ES-I3 (cell line): ENCODE measurements at regions not wholly inside any gene's neighbourhood (a gene's known extent, or its start where the extent isn't known, plus 50 kb on each side); places are given as distances from the start of the nearest gene placed in this dataset.

ENCODE experiments used
- H3K36me3 ChIP-seq: 2 replicates; pipeline ENCODE4 v1.6.1; 2013; ENCODE audit warnings: mild to moderate bottlenecking, low read length, control low read depth, moderate library complexity; ENCODE audit not compliant: insufficient read depth
- H3K4me1 ChIP-seq: 2 replicates; pipeline ENCODE4 v1.6.1; 2013; ENCODE audit warnings: mild to moderate bottlenecking, control low read depth, low read length; ENCODE audit not compliant: insufficient read depth
- H3K9ac ChIP-seq: 2 replicates; pipeline ENCODE4 v1.6.1; 2013; ENCODE audit warnings: low read depth, mild to moderate bottlenecking, low read length, moderate library complexity
- H3K9me3 ChIP-seq: 2 replicates; pipeline ENCODE4 v1.6.1; 2013; ENCODE audit warnings: mild to moderate bottlenecking, low read length, moderate library complexity; ENCODE audit not compliant: control insufficient read depth, insufficient read depth

GRCh38 chr10:78171633-78172400 lies 138.2 kb downstream of the RPS24 start:
- H3K9me3 ChIP-seq, result no peaks in the 10 kb centered on the region
- H3K9ac ChIP-seq, result no peak overlapping the region
- peaks cover 21% of the 10 kb centered on the region for H3K4me1 ChIP-seq
- no peaks in the 10 kb centered on the region for H3K36me3 ChIP-seq

DNA sequence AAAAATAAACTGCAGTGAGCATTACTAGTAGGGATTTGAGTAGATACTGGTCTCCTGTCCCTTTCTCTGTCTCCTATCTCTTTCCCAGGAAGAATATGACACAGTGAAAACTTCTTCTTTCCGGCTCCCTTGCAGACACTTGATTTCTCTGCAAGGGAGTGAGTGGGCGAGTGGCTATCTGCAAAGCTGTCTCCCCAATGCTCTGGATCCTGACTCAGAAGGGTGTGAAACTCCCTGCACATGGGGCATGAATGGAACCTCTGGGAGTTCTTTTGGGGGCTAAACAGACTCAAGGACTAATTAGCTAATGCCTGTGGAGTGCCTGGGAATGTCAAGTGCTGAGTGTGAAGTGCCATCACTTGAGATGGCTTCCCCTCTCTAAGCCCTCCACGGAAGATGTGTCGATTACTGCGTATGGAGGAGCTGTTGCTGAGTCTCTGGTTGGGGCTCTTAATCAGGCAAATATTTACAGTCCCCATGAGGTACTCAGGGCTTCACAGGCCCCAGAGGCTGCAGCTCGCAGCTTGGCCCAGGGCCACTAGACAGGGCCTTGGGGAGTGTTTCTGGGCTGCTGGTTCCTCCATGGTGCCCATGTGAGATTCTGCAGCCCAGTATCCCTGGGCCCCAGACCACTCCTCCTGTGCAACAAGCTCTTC lies 139.8 kb downstream of the RPS24 start:
- no peaks in the 10 kb centered on the region for H3K9me3 ChIP-seq
- peaks cover 21% of the 10 kb centered on the region for H3K4me1 ChIP-seq
- H3K9ac ChIP-seq, result no peak overlapping the region
- no peaks in the 10 kb centered on the region for H3K36me3 ChIP-seq

GRCh38 chr10:78175444-78176015 lies 141.9 kb downstream of the RPS24 start:
- Histone ChIP-seq H3K9ac (no peak overlapping the region), H3K36me3 (no peaks in the 10 kb centered on the region), H3K4me1 (peaks cover 26% of the 10 kb centered on the region), H3K9me3 (no peaks in the 10 kb centered on the region)

DNA sequence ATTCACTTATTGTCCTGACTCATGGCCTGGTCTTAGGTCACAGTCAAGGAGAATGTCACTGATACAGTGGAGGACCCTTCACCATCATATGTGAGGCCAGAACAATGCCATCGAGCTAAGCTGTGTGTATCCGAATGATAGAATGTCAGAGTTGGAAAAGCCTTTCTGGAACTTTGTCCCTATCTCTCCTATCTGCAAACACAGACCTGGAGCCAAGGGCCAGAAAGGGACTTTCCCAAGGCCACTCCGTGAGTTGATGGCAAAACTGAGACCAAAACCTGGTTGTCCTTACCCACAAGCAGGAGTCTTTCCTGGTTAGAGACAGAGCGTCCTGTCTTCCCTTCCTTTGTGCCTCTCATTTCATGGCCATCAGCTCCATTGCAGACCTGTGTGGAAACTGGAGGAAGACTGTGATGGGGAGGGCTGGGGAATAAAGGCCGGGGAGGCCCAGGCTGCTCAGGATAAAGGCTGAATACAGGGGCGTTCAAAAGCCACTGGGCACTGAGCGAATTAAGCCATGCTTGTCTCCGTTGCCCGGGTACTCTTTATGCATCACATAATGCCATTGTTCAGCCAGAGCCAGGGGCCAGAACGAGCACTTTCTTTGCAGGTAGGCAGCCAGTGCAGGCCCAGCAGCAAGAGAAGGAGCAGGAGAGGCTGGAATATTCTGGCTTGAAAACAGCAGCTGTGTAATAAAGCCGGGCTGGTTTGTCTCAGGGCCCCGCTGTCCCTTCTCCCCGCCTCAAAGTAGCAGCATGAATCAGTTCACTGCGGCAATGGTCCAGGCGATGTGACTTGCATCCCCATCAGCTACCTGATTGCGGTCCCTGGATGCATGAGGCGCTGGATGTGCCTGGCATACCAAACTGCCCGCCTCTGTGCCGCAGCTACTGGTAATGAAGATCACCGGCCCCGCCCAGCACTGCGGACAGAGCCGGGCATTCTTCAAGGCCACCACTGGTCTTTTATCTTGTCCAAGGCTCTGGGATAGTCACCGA lies 143.0 kb downstream of the RPS24 start:
- H3K9ac ChIP-seq, result no peak overlapping the region
- no peaks in the 10 kb centered on the region for H3K9me3 ChIP-seq
- peaks cover 18% of the 10 kb centered on the region for H3K4me1 ChIP-seq
- no peaks in the 10 kb centered on the region for H3K36me3 ChIP-seq

GRCh38 chr10:78177491-78178185 lies 144.0 kb downstream of the RPS24 start:
- H3K4me1 ChIP-seq, result peaks cover 9% of the 10 kb centered on the region
- H3K9ac ChIP-seq, result no peak overlapping the region
- no peaks in the 10 kb centered on the region for H3K36me3 ChIP-seq
- H3K9me3 ChIP-seq, result no peaks in the 10 kb centered on the region

GRCh38 chr10:78178397-78178796 lies 144.7 kb downstream of the RPS24 start:
- H3K4me1 ChIP-seq, result peaks cover 5% of the 10 kb centered on the region
- H3K36me3 ChIP-seq, result no peaks in the 10 kb centered on the region
- H3K9me3 ChIP-seq, result no peaks in the 10 kb centered on the region
- no peak overlapping the region for H3K9ac ChIP-seq

- Histone ChIP-seq H3K9me3 (no peaks in the 10 kb centered on the region), H3K9ac (no peak overlapping the region), H3K4me1 (peaks cover 5% of the 10 kb centered on the region), H3K36me3 (no peaks in the 10 kb centered on the region)
Measured at GRCh38 chr10:78178940-78179339, 145.3 kb downstream of the RPS24 start.

- Histone ChIP-seq H3K4me1 (peaks cover 5% of the 10 kb centered on the region), H3K36me3 (no peaks in the 10 kb centered on the region), H3K9me3 (no peaks in the 10 kb centered on the region), H3K9ac (no peak overlapping the region)
Measured at GRCh38 chr10:78179886-78180705, 146.4 kb downstream of the RPS24 start.

DNA sequence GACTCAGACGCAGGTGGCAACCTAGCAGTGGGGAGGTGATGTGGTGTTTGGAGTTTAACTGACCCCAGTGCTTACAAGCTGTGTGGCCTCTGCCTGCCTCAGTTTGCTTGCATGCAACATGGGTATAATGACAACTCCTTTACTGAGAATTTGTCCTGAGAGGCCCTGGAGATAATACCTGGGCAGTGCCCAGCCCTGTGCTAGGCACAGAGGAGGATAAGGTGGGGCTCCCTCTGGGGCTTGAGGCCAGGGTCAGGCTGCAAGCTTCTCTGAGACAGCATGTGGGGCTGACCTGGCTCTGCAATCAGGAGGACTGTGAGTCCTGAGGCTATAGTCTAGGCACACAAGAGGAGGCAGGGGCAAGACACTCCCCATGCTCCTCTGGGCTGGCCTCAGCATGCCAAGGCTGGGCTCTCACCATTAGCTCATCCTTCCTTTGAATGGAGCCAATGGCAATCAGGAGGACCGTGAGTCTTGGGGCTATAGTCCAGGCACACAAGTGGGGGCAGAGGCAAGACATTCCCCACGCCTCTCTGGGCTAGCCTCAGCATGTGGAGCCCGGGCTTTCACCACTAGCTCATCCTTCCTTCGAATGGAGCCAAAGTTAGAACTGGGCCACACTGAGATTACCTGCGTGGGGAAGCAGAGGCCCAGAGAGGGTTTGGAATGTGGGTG lies 147.9 kb downstream of the RPS24 start:
- Histone ChIP-seq H3K36me3 (no peaks in the 10 kb centered on the region), H3K4me1 (peaks cover 5% of the 10 kb centered on the region; the same call in 1 of the 2 replicates), H3K9ac (no peak overlapping the region), H3K9me3 (no peaks in the 10 kb centered on the region)

- Histone ChIP-seq H3K9ac (no peak overlapping the region), H3K4me1 (peaks cover 5% of the 10 kb centered on the region; the same call in 1 of the 2 replicates), H3K36me3 (no peaks in the 10 kb centered on the region), H3K9me3 (no peaks in the 10 kb centered on the region)
Measured at GRCh38 chr10:78182841-78183240, 149.2 kb downstream of the RPS24 start.

DNA sequence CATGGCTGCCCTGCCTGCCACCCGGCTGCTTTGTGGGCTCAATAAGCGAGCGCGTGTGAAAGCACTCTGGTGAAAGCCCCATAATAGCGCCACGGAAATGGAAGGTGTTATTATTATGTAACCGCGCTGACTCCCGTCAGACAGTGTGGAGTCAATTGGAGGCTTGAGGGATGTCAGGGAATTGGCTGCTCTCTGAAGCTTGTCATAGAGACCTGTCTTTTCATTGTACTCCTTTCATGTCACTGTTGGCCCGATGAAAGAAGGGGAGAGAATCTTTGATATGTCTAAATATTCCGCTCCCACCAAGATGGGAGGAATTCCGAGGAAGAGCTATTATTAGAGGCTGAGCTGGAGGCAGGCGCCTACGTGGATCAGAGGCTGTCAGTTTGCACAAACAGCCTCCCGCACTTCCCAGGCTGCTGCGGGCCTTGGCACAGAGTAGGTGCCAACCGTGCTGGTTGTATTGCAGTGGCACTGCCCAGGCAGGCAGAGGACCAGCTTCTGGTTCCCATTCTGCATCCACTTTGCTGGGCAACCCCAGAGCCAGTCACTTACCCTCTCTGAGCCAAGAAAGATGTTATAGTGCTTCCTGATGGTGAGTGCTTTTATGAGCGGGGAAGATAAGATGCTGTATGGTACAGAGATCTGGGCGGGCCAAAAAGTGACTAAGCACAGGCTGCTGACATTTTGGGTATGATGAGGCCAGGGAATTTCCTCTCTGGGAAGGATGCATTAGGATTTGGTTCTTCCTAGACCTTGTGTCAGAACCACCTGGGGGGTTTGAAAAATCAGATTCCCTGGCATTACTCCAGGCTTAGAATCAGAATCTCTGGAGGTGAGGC lies 151.4 kb downstream of the RPS24 start:
- Histone ChIP-seq H3K4me1 (no peaks in the 10 kb centered on the region; the same call in 1 of the 2 replicates), H3K36me3 (no peaks in the 10 kb centered on the region), H3K9me3 (no peaks in the 10 kb centered on the region), H3K9ac (no peak overlapping the region)

DNA sequence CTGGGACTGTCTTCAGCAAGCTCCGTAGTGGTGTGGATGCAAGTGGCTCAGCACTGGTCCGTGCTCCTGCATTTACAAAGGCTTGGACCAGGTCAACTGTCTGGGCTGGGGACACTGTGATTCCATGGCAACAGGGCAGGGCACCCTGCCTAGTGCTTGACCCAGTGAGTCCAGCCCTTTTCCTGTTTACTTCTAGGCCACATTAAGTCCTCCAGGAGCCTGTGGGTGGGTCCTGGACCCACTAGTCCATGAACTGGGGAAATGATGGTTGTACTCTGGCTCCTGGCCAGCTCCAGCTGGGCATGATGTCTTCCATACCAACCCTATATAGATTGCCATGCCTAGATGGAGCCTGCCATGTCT lies 152.0 kb downstream of the RPS24 start:
- no peaks in the 10 kb centered on the region for H3K36me3 ChIP-seq
- no peaks in the 10 kb centered on the region for H3K4me1 ChIP-seq
- no peak overlapping the region for H3K9ac ChIP-seq

More for the DNA sequence above, 152.0 kb downstream of the RPS24 start:
- no peaks in the 10 kb centered on the region for H3K9me3 ChIP-seq
